CD14-positive monocyte (primary cell): ENCODE measurements at regions not wholly inside any gene's neighbourhood (a gene's known extent, or its start where the extent isn't known, plus 50 kb on each side); places are given as distances from the start of the nearest gene placed in this dataset.

Experiments
- DNase-seq, 3 donors: peaks; one replicate each; pipeline ENCODE4 v3.0.0-alpha.2; 2011 to 2022
- H2AFZ ChIP-seq: 2 replicates; pipeline ENCODE4 v1.6.0; 2012; ENCODE audit warnings: mild to moderate bottlenecking, low read depth, low read length, inconsistent platforms; ENCODE audit not compliant: insufficient read depth, poor library complexity, severe bottlenecking
- H3K27ac ChIP-seq, 2 donors: 1 replicate in 1 of 2; 2 replicates in 1 of 2; pipeline ENCODE4 v1.5.1; 2012 to 2013; ENCODE audit warnings: low read length in 2 of 2, control low read depth in 1 of 2, inconsistent platforms in 1 of 2, low read depth in 1 of 2, mild to moderate bottlenecking in 1 of 2
- H3K27me3 ChIP-seq, 2 donors: one replicate each; pipeline versions ENCODE4 v1.6.0 to v1.6.1; 2011 to 2013; ENCODE audit warnings: low read length in 2 of 2; ENCODE audit not compliant: control insufficient read depth in 2 of 2, insufficient read depth in 2 of 2
- H3K36me3 ChIP-seq, 2 donors: replicated peaks in 1 of 2; 1 replicate in 1 of 2; 2 replicates in 1 of 2; pipeline versions ENCODE4 v1.5.1 to v1.6.1; 2012 to 2013; ENCODE audit warnings: low read length in 2 of 2, control low read depth in 1 of 2, inconsistent platforms in 1 of 2, mild to moderate bottlenecking in 1 of 2; ENCODE audit not compliant: insufficient read depth in 2 of 2, control insufficient read depth in 1 of 2
- H3K4me1 ChIP-seq, 2 donors: 1 replicate in 1 of 2; 2 replicates in 1 of 2; pipeline versions ENCODE4 v1.5.1 to v1.6.1; 2012 to 2013; ENCODE audit warnings: low read length in 2 of 2, control low read depth in 1 of 2, inconsistent platforms in 1 of 2, mild to moderate bottlenecking in 1 of 2, moderate library complexity in 1 of 2; ENCODE audit not compliant: insufficient read depth in 2 of 2, control insufficient read depth in 1 of 2
- H3K4me2 ChIP-seq: replicated peaks from 2 replicates; pipeline ENCODE3; 2012; ENCODE audit warnings: low read length, moderate library complexity, mild to moderate bottlenecking; ENCODE audit not compliant: poor library complexity, severe bottlenecking; ENCODE audit errors: extremely low read depth
- H3K4me3 ChIP-seq, 3 experiments: fragments of 200-600 bp in 1 of 3; sonication (generic) in 1 of 3; replicated peaks in 1 of 3; 1 replicate in 2 of 3; 2 replicates in 1 of 3; pipeline ENCODE4 v1.5.1; 2011 to 2013; ENCODE audit warnings: low read length in 3 of 3, mild to moderate bottlenecking in 3 of 3, control low read depth in 2 of 3, low read depth in 2 of 3, inconsistent platforms in 1 of 3, moderate library complexity in 1 of 3
- H3K79me2 ChIP-seq: 2 replicates; pipeline ENCODE4 v1.6.0; 2012; ENCODE audit warnings: mild to moderate bottlenecking, control low read depth, inconsistent platforms, low read length, moderate library complexity; ENCODE audit not compliant: insufficient read depth
- H3K9ac ChIP-seq: 2 replicates; pipeline ENCODE4 v1.6.0; 2017; ENCODE audit warnings: low read length, mild to moderate bottlenecking; ENCODE audit not compliant: insufficient read depth, poor library complexity, severe bottlenecking
- H3K9me3 ChIP-seq, 2 donors: replicated peaks in 1 of 2; 1 replicate in 1 of 2; 2 replicates in 1 of 2; pipeline versions ENCODE4 v1.5.1 to v1.6.1; 2012 to 2013; ENCODE audit warnings: low read length in 2 of 2, control low read depth in 1 of 2; ENCODE audit not compliant: control insufficient read depth in 1 of 2, insufficient read depth in 1 of 2
- H4K20me1 ChIP-seq: 2 replicates; pipeline ENCODE4 v1.6.0; 2012; ENCODE audit warnings: mild to moderate bottlenecking, low read length, control low read depth, moderate library complexity; ENCODE audit not compliant: insufficient read depth
- H3K27ac Mint-ChIP-seq, 7 donors: one replicate each; pipeline ENCODE4 v1.8.0; 2020; ENCODE audit warnings: mild to moderate bottlenecking in 7 of 7, mixed read lengths in 7 of 7, moderate library complexity in 6 of 7, inconsistent platforms in 2 of 7
- H3K27me3 Mint-ChIP-seq, 3 donors: one replicate each; pipeline ENCODE4 v1.8.0; 2021 to 2022; ENCODE audit warnings: low read depth in 3 of 3, mild to moderate bottlenecking in 3 of 3, mixed read lengths in 3 of 3, moderate library complexity in 3 of 3, inconsistent platforms in 1 of 3
- H3K36me3 Mint-ChIP-seq, 2 donors: one replicate each; pipeline ENCODE4 v1.8.0; 2020; ENCODE audit warnings: mixed read lengths in 2 of 2, inconsistent platforms in 1 of 2, mild to moderate bottlenecking in 1 of 2
- H3K4me1 Mint-ChIP-seq: one replicate; pipeline ENCODE4 v1.8.0; 2020; ENCODE audit warnings: mild to moderate bottlenecking, mixed read lengths
- H3K4me3 Mint-ChIP-seq, 2 donors: one replicate each; pipeline ENCODE4 v1.8.0; 2020; ENCODE audit warnings: mild to moderate bottlenecking in 2 of 2, mixed read lengths in 2 of 2, moderate library complexity in 1 of 2
- H3K9me3 Mint-ChIP-seq, 7 donors: one replicate each; pipeline ENCODE4 v1.8.0; 2020 to 2022; ENCODE audit warnings: mixed read lengths in 7 of 7, mild to moderate bottlenecking in 6 of 7, moderate library complexity in 6 of 7, inconsistent platforms in 2 of 7
- CTCF ChIP-seq: fragments of 200-600 bp; IDR thresholded peaks from one replicate; pipeline ENCODE4 v1.8.0; 2022; ENCODE audit warnings: antibody characterized with exemption, mild to moderate bottlenecking
- WGBS: methylation state at CpG from one replicate; pipeline ENCODE4 v1.1.5; 2013; ENCODE audit warnings: missing lambda C conversion rate; ENCODE audit not compliant: insufficient coverage; 5-methylcytosine and 5-hydroxymethylcytosine counted together
- intact Hi-C, 2 donors: fragments of 100-400 bp; cut with micrococcal nuclease; formaldehyde crosslinking; loops; one replicate each; pipeline versions ENCODE4 v1.15.0 to v1.15.1; 2023

GRCh38 chr5:66452109-66452508 lies 144.1 kb upstream of the MAST4 start:
- DNase-seq = no peak
- no peak overlapping the region for H3K27ac ChIP-seq
- H3K4me3 ChIP-seq = no peak overlapping the region
- no peak overlapping the region for H3K9ac ChIP-seq
- Mint-ChIP-seq H3K27ac (no peak overlapping the region), H3K4me1 (no peaks in the 10 kb centered on the region), H3K27me3 (no peaks in the 10 kb centered on the region), H3K9me3 (peaks cover 9 to 54% (median 42%) of the 10 kb centered on the region in 7 donors), H3K4me3 (no peak overlapping the region), H3K36me3 (no peaks in the 10 kb centered on the region)
- H3K79me2 ChIP-seq = no peaks in the 10 kb centered on the region
- no peak overlapping the region for H3K4me2 ChIP-seq
- TF ChIP-seq CTCF = no peak
- H2AFZ ChIP-seq = no peak overlapping the region
- no peaks in the 10 kb centered on the region for H3K36me3 ChIP-seq
- intact Hi-C loops = no loop called here
- no peaks in the 10 kb centered on the region for H3K4me1 ChIP-seq
- no peaks in the 10 kb centered on the region for H4K20me1 ChIP-seq
- peaks cover 5 to 28% of the 10 kb centered on the region in 2 donors for H3K9me3 ChIP-seq
- no CpG with 5 or more reads among the region's 1 CpG for WGBS
- H3K27me3 ChIP-seq = no peaks in the 10 kb centered on the region

DNA sequence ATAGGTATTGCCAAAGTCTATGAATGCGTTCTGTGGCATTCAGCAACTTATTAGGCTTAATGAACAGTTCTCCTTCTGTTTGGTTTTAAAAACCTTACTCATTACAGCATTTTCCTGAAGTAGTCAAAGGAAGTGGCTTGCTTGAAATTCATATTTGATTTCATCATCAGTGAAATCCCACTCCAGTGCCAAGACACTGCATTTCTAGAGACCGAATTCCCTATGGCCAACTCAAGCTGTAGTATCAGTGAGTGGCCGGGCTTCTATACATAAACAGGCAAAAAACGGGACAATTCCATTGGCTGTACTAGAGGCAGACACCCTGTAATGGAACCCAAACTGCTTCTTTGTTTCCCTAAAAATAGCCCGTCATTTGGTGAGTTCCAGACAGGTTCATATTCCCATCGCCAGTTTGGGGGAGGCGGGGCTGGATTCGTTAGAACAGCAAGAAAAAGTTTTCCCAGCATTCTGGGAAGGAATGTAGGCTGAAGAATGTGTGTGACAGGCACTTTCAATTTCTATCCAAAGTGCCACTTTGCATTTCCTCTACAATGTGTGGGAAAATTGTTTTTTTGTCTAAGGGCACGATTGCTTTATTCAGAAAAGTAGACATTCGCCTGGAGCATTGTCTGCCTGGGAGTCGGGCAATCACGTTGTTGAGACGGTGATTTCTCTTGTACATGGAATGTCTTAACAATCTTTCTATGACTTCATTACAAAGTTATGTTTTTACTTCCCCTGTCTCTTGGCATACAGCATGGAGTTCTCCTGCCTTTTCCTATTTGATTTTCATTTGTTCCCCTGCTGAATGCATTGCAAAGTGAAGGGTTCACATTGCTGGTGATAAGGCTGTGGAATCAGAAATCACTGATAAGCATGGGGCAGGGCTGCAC lies 141.8 kb upstream of the MAST4 start:
- Histone ChIP-seq H3K4me1 (no peaks in the 10 kb centered on the region), H3K27me3 (no peaks in the 10 kb centered on the region), H3K4me3 (no peak overlapping the region), H3K79me2 (no peaks in the 10 kb centered on the region), H2AFZ (no peak overlapping the region), H3K4me2 (no peak overlapping the region), H3K9ac (no peak overlapping the region), H3K27ac (no peak overlapping the region), H3K36me3 (no peaks in the 10 kb centered on the region), H4K20me1 (no peaks in the 10 kb centered on the region), H3K9me3 (peaks cover 5 to 27% of the 10 kb centered on the region in 2 donors)
- no peak for DNase-seq
- no peaks in the 10 kb centered on the region for H3K4me1 Mint-ChIP-seq
- WGBS = 89% methylated on average over 6 of the region's 13 CpGs
- peaks cover 2 to 38% (median 28%) of the 10 kb centered on the region in 7 donors for H3K9me3 Mint-ChIP-seq
- no peak overlapping the region for H3K4me3 Mint-ChIP-seq
- no peaks in the 10 kb centered on the region for H3K36me3 Mint-ChIP-seq
- intact Hi-C loops = no loop called here
- peaks cover 0 to 3% (median 0%) of the 10 kb centered on the region in 3 donors for H3K27me3 Mint-ChIP-seq
- no peak overlapping the region for H3K27ac Mint-ChIP-seq
- no peak for TF ChIP-seq CTCF
